Peyer's patch (tissue), 4 donors: ENCODE measurements at regions not wholly inside any gene's neighbourhood (a gene's known extent, or its start where the extent isn't known, plus 50 kb on each side); places are given as distances from the start of the nearest gene placed in this dataset.

Experiments
- POLR2A ChIP-seq, 2 donors: fragments of 450-650 bp; IDR thresholded peaks; one replicate each; pipeline ENCODE4 v1.5.1; 2017; ENCODE audit warnings: antibody characterized with exemption in 2 of 2, mild to moderate bottlenecking in 2 of 2, moderate library complexity in 2 of 2
- TF ChIP-seq, protein P1 (sequence below), 6 experiments: fragments of 450-650 bp in 4 of 6; fragments of 200-600 bp in 2 of 6; sonication (generic) in 1 of 6; IDR thresholded peaks; one replicate each; pipeline ENCODE4 v1.5.1; 2017 to 2019; ENCODE audit warnings: antibody characterized with exemption in 6 of 6, mild to moderate bottlenecking in 3 of 6, moderate library complexity in 1 of 6

DNA sequence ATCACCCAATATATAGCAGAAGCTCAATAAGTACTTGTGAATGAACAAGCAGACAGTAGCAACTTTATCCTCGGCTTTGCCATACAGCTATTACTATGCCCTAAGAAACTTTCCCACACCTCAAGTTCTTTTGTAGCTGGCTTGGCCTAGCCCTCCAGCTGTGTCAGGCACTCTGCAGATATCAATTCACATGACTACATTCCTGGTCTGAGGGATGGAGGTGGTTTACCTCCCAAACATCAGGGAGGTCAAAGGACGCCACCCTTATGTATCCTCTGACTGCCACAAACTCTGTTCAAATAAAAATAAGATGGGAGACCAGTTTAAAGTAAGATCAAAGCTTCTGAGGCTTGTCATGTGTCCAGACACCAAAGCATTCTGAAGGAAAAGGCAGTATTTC is 416.3 kb downstream of the PIK3R1 start:
- TF ChIP-seq, protein P1, sequence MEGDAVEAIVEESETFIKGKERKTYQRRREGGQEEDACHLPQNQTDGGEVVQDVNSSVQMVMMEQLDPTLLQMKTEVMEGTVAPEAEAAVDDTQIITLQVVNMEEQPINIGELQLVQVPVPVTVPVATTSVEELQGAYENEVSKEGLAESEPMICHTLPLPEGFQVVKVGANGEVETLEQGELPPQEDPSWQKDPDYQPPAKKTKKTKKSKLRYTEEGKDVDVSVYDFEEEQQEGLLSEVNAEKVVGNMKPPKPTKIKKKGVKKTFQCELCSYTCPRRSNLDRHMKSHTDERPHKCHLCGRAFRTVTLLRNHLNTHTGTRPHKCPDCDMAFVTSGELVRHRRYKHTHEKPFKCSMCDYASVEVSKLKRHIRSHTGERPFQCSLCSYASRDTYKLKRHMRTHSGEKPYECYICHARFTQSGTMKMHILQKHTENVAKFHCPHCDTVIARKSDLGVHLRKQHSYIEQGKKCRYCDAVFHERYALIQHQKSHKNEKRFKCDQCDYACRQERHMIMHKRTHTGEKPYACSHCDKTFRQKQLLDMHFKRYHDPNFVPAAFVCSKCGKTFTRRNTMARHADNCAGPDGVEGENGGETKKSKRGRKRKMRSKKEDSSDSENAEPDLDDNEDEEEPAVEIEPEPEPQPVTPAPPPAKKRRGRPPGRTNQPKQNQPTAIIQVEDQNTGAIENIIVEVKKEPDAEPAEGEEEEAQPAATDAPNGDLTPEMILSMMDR (IDR thresholded peaks at IDR 0.05), result no peak
- no peak for TF ChIP-seq POLR2A (IDR thresholded peaks at IDR 0.05)
